BJ (cell line): ENCODE measurements at regions not wholly inside any gene's neighbourhood (a gene's known extent, or its start where the extent isn't known, plus 50 kb on each side); places are given as distances from the start of the nearest gene placed in this dataset.

Source experiments
- CTCF ChIA-PET: fragments of 350-600 bp; formaldehyde crosslinking; extraction: SDS; loops from one replicate; lab custom pipeline; 2021; ENCODE audit warnings: antibody characterized with exemption, inconsistent platforms; lab: Yijun Ruan, JAX
- POLR2A ChIA-PET: fragments of 300-600 bp; sonication (Branson Sonifier 250); formaldehyde crosslinking; extraction: SDS; loops from one replicate; lab custom pipeline; 2021; ENCODE audit warnings: antibody characterized with exemption; lab: Charles Lee
- DNase-seq: peaks from one replicate; pipeline ENCODE4 v3.0.0-alpha.2; 2011; ENCODE audit warnings: low read depth
- H3K27me3 ChIP-seq: 2 replicates; pipeline ENCODE4 v1.6.0; 2011; ENCODE audit warnings: low read length; ENCODE audit not compliant: control insufficient read depth, insufficient read depth
- H3K36me3 ChIP-seq: 2 replicates; pipeline ENCODE4 v1.5.1; 2011; ENCODE audit warnings: low read length; ENCODE audit not compliant: control insufficient read depth, insufficient read depth
- H3K4me3 ChIP-seq: 2 replicates; pipeline ENCODE4 v1.5.1; 2011; ENCODE audit warnings: low read depth, mild to moderate bottlenecking, control low read depth, low read length
- CTCF ChIP-seq: IDR thresholded peaks from 2 replicates; pipeline ENCODE4 v1.5.1; 2011; ENCODE audit warnings: low read depth, mild to moderate bottlenecking, control low read depth, inconsistent platforms, low read length, moderate library complexity; ENCODE audit not compliant: insufficient read depth

GRCh38 chr9:108162664-108163063 lies 673.1 kb upstream of the KLF4 start:
- ChIA-PET CTCF (interaction anchor here (1.3 kb wide), 1 partner anchor 16 kb away, joined by 3 read pairs; no protein-coding TSS in a partner anchor), POLR2A (no interaction called here)
- Histone ChIP-seq H3K4me3 (no peak overlapping the region), H3K36me3 (no peaks in the 10 kb centered on the region), H3K27me3 (no peaks in the 10 kb centered on the region)
- peak; percentile 44 for DNase-seq
- no peak for TF ChIP-seq CTCF

- POLR2A ChIA-PET, result no interaction called here
- CTCF ChIA-PET, result interaction anchor here (0.7 kb wide), 1 partner anchor 17 kb away, joined by 3 read pairs; no protein-coding TSS in a partner anchor
- H3K4me3 ChIP-seq, result no peak overlapping the region
- no peaks in the 10 kb centered on the region for H3K27me3 ChIP-seq
- no peaks in the 10 kb centered on the region for H3K36me3 ChIP-seq
- no peak for TF ChIP-seq CTCF
- no peak for DNase-seq
These were observed 671.9 kb upstream of the KLF4 start for GRCh38 chr9:108161503-108161902.

GRCh38 chr9:108160706-108161355 lies 671.3 kb upstream of the KLF4 start:
- POLR2A ChIA-PET, result no interaction called here
- Histone ChIP-seq H3K36me3 (no peaks in the 10 kb centered on the region), H3K27me3 (no peaks in the 10 kb centered on the region), H3K4me3 (no peak overlapping the region)
- no peak for DNase-seq
- CTCF ChIA-PET, result no interaction called here
- no peak for TF ChIP-seq CTCF

- Histone ChIP-seq H3K27me3 (no peaks in the 10 kb centered on the region), H3K36me3 (no peaks in the 10 kb centered on the region), H3K4me3 (no peak overlapping the region)
- no peak for DNase-seq
- CTCF ChIA-PET, result interaction anchor here (0.6 kb wide), 1 partner anchor 275 kb away, joined by 4 read pairs; no protein-coding TSS in a partner anchor
- POLR2A ChIA-PET, result no interaction called here
- TF ChIP-seq CTCF, result no peak
These were observed 670.5 kb upstream of the KLF4 start for GRCh38 chr9:108160039-108160438.

- no peak for DNase-seq
- Histone ChIP-seq H3K4me3 (no peak overlapping the region), H3K36me3 (no peaks in the 10 kb centered on the region), H3K27me3 (no peaks in the 10 kb centered on the region)
- ChIA-PET CTCF (interaction anchor here (0.9 kb wide), 1 partner anchor 737 kb away, joined by 3 read pairs; no protein-coding TSS in a partner anchor), POLR2A (no interaction called here)
- no peak for TF ChIP-seq CTCF
These were observed 668.8 kb upstream of the KLF4 start for GRCh38 chr9:108158236-108158995.
